ENCODE measurements at regions not wholly inside any gene's neighbourhood (a gene's known extent, or its start where the extent isn't known, plus 50 kb on each side); places are given as distances from the start of the nearest gene placed in this dataset.

GRCh38 chr9:81512641-81513040, 176.7 kb downstream of the TLE1 start:
- Histone ChIP-seq H3K9me3 (ENCODE audit: control insufficient read depth, insufficient read depth, low read depth, low read length) (peaks cover 5% of the 10 kb centered on the region; the same call in 1 of the 2 replicates), H3K27me3 (ENCODE audit: control insufficient read depth, insufficient read depth, low read length) (no peaks in the 10 kb centered on the region), H3K4me1 (ENCODE audit: control insufficient read depth, insufficient read depth, low read length) (no peaks in the 10 kb centered on the region), H3K9ac (ENCODE audit: low read length) (no peak overlapping the region), H3K4me3 (ENCODE audit: low read depth, low read length) (no peak overlapping the region), H3K36me3 (ENCODE audit: control insufficient read depth, insufficient read depth, low read length) (no peaks in the 10 kb centered on the region), H3K27ac (ENCODE audit: low read depth, low read length) (no peak overlapping the region)

- no peaks in the 10 kb centered on the region for H3K27me3 ChIP-seq (ENCODE audit: control insufficient read depth, insufficient read depth, low read length)
- no peaks in the 10 kb centered on the region for H3K36me3 ChIP-seq (ENCODE audit: control insufficient read depth, insufficient read depth, low read length)
- H3K4me1 ChIP-seq (ENCODE audit: control insufficient read depth, insufficient read depth, low read length) = no peaks in the 10 kb centered on the region
- H3K9me3 ChIP-seq (ENCODE audit: control insufficient read depth, insufficient read depth, low read depth, low read length) = peaks cover 5% of the 10 kb centered on the region; the same call in 1 of the 2 replicates
- no peak overlapping the region for H3K27ac ChIP-seq (ENCODE audit: low read depth, low read length)
- H3K4me3 ChIP-seq (ENCODE audit: low read depth, low read length) = no peak overlapping the region
- no peak overlapping the region for H3K9ac ChIP-seq (ENCODE audit: low read length)
These were observed 180.9 kb downstream of the TLE1 start for GRCh38 chr9:81508476-81508875.

- Histone ChIP-seq H3K9me3 (ENCODE audit: control insufficient read depth, insufficient read depth, low read depth, low read length) (peaks cover 5% of the 10 kb centered on the region; the same call in 1 of the 2 replicates), H3K4me3 (ENCODE audit: low read depth, low read length) (no peak overlapping the region), H3K27me3 (ENCODE audit: control insufficient read depth, insufficient read depth, low read length) (no peaks in the 10 kb centered on the region), H3K9ac (ENCODE audit: low read length) (no peak overlapping the region), H3K4me1 (ENCODE audit: control insufficient read depth, insufficient read depth, low read length) (no peaks in the 10 kb centered on the region), H3K36me3 (ENCODE audit: control insufficient read depth, insufficient read depth, low read length) (no peaks in the 10 kb centered on the region), H3K27ac (ENCODE audit: low read depth, low read length) (no peak overlapping the region)
These were observed 182.1 kb downstream of the TLE1 start for GRCh38 chr9:81506941-81507864.

- Histone ChIP-seq H3K9me3 (ENCODE audit: control insufficient read depth, insufficient read depth, low read depth, low read length) (no peaks in the 10 kb centered on the region), H3K4me1 (ENCODE audit: control insufficient read depth, insufficient read depth, low read length) (no peaks in the 10 kb centered on the region), H3K27ac (ENCODE audit: low read depth, low read length) (no peak overlapping the region), H3K9ac (ENCODE audit: low read length) (no peak overlapping the region), H3K27me3 (ENCODE audit: control insufficient read depth, insufficient read depth, low read length) (no peaks in the 10 kb centered on the region), H3K36me3 (ENCODE audit: control insufficient read depth, insufficient read depth, low read length) (no peaks in the 10 kb centered on the region), H3K4me3 (ENCODE audit: low read depth, low read length) (no peak overlapping the region)
These were observed 189.8 kb downstream of the TLE1 start for GRCh38 chr9:81499594-81499993.

GRCh38 chr9:81499021-81499454, 190.3 kb downstream of the TLE1 start:
- Histone ChIP-seq H3K9me3 (ENCODE audit: control insufficient read depth, insufficient read depth, low read depth, low read length) (no peaks in the 10 kb centered on the region), H3K27me3 (ENCODE audit: control insufficient read depth, insufficient read depth, low read length) (no peaks in the 10 kb centered on the region), H3K27ac (ENCODE audit: low read depth, low read length) (no peak overlapping the region)

GRCh38 chr9:81498576-81498975, 190.8 kb downstream of the TLE1 start:
- H3K9me3 ChIP-seq (ENCODE audit: control insufficient read depth, insufficient read depth, low read depth, low read length) = no peaks in the 10 kb centered on the region
- no peaks in the 10 kb centered on the region for H3K27me3 ChIP-seq (ENCODE audit: control insufficient read depth, insufficient read depth, low read length)
- H3K9ac ChIP-seq (ENCODE audit: low read length) = no peak overlapping the region
- H3K4me3 ChIP-seq (ENCODE audit: low read depth, low read length) = no peak overlapping the region
- no peaks in the 10 kb centered on the region for H3K36me3 ChIP-seq (ENCODE audit: control insufficient read depth, insufficient read depth, low read length)
- H3K4me1 ChIP-seq (ENCODE audit: control insufficient read depth, insufficient read depth, low read length) = no peaks in the 10 kb centered on the region
- H3K27ac ChIP-seq (ENCODE audit: low read depth, low read length) = no peak overlapping the region

More at GRCh38 chr9:81499021-81499454, 190.3 kb downstream of the TLE1 start:
- no peak overlapping the region for H3K4me3 ChIP-seq (ENCODE audit: low read depth, low read length)
- H3K4me1 ChIP-seq (ENCODE audit: control insufficient read depth, insufficient read depth, low read length) = no peaks in the 10 kb centered on the region
- H3K9ac ChIP-seq (ENCODE audit: low read length) = no peak overlapping the region
- no peaks in the 10 kb centered on the region for H3K36me3 ChIP-seq (ENCODE audit: control insufficient read depth, insufficient read depth, low read length)

GRCh38 chr9:81497091-81497490, 192.3 kb downstream of the TLE1 start:
- Histone ChIP-seq H3K36me3 (ENCODE audit: control insufficient read depth, insufficient read depth, low read length) (no peaks in the 10 kb centered on the region), H3K4me1 (ENCODE audit: control insufficient read depth, insufficient read depth, low read length) (no peaks in the 10 kb centered on the region), H3K4me3 (ENCODE audit: low read depth, low read length) (no peak overlapping the region), H3K9ac (ENCODE audit: low read length) (no peak overlapping the region), H3K27me3 (ENCODE audit: control insufficient read depth, insufficient read depth, low read length) (no peaks in the 10 kb centered on the region), H3K9me3 (ENCODE audit: control insufficient read depth, insufficient read depth, low read depth, low read length) (no peaks in the 10 kb centered on the region), H3K27ac (ENCODE audit: low read depth, low read length) (no peak overlapping the region)

- H3K9ac ChIP-seq (ENCODE audit: low read length) = no peak overlapping the region
- no peak overlapping the region for H3K4me3 ChIP-seq (ENCODE audit: low read depth, low read length)
- H3K27ac ChIP-seq (ENCODE audit: low read depth, low read length) = no peak overlapping the region
- H3K9me3 ChIP-seq (ENCODE audit: control insufficient read depth, insufficient read depth, low read depth, low read length) = no peaks in the 10 kb centered on the region
- no peaks in the 10 kb centered on the region for H3K36me3 ChIP-seq (ENCODE audit: control insufficient read depth, insufficient read depth, low read length)
- H3K4me1 ChIP-seq (ENCODE audit: control insufficient read depth, insufficient read depth, low read length) = no peaks in the 10 kb centered on the region
- H3K27me3 ChIP-seq (ENCODE audit: control insufficient read depth, insufficient read depth, low read length) = no peaks in the 10 kb centered on the region
These were observed 196.5 kb downstream of the TLE1 start for GRCh38 chr9:81492710-81493447.

GRCh38 chr9:81490605-81491331, 198.6 kb downstream of the TLE1 start:
- Histone ChIP-seq H3K9ac (ENCODE audit: low read length) (no peak overlapping the region), H3K27ac (ENCODE audit: low read depth, low read length) (no peak overlapping the region), H3K27me3 (ENCODE audit: control insufficient read depth, insufficient read depth, low read length) (no peaks in the 10 kb centered on the region), H3K4me1 (ENCODE audit: control insufficient read depth, insufficient read depth, low read length) (no peaks in the 10 kb centered on the region), H3K9me3 (ENCODE audit: control insufficient read depth, insufficient read depth, low read depth, low read length) (no peaks in the 10 kb centered on the region), H3K36me3 (ENCODE audit: control insufficient read depth, insufficient read depth, low read length) (no peaks in the 10 kb centered on the region), H3K4me3 (ENCODE audit: low read depth, low read length) (no peak overlapping the region)

- Histone ChIP-seq H3K9me3 (ENCODE audit: control insufficient read depth, insufficient read depth, low read depth, low read length) (no peaks in the 10 kb centered on the region), H3K4me3 (ENCODE audit: low read depth, low read length) (no peak overlapping the region), H3K4me1 (ENCODE audit: control insufficient read depth, insufficient read depth, low read length) (no peaks in the 10 kb centered on the region), H3K27ac (ENCODE audit: low read depth, low read length) (no peak overlapping the region), H3K36me3 (ENCODE audit: control insufficient read depth, insufficient read depth, low read length) (no peaks in the 10 kb centered on the region), H3K9ac (ENCODE audit: low read length) (no peak overlapping the region), H3K27me3 (ENCODE audit: control insufficient read depth, insufficient read depth, low read length) (no peaks in the 10 kb centered on the region)
These were observed 200.3 kb downstream of the TLE1 start for GRCh38 chr9:81489046-81489445.
